HCT116 (cell line): ENCODE measurements at regions not wholly inside any gene's neighbourhood (a gene's known extent, or its start where the extent isn't known, plus 50 kb on each side); places are given as distances from the start of the nearest gene placed in this dataset.

Experiments
- ATAC-seq: fragments of 200-7000 bp; cut with Tn5 transposase; 2 replicates; pipeline ENCODE4 v1.9.1; 2020; ENCODE audit warnings: mild to moderate bottlenecking, moderate library complexity
- BruUV-seq: library from RNA; stranded (reverse); fragments of 400-500 nt; replicated peaks from 2 replicates; lab custom pipeline; 2021; lab: Mats Ljungman, UMichigan
- CTCF ChIA-PET: fragments of 300-600 bp; sonication (Branson Sonifier 250); formaldehyde crosslinking; loops from one replicate; lab custom pipeline; 2021; ENCODE audit warnings: antibody characterized with exemption; lab: Charles Lee
- POLR2A ChIA-PET: fragments of 300-600, 350-600 bp; sonication (Branson Sonifier 250); formaldehyde crosslinking; loops from one replicate; lab custom pipeline; 2021; ENCODE audit warnings: antibody characterized with exemption; lab: Charles Lee
- RAD21 ChIA-PET, 2 experiments: fragments of 300-600 bp; sonication (Branson Sonifier 250); formaldehyde crosslinking; loops; one replicate each; lab custom pipeline; 2023; ENCODE audit warnings: low total read pairs in 2 of 2; ENCODE audit not compliant: uncharacterized antibody in 2 of 2, unreplicated experiment in 2 of 2, low non-redundant PET in 1 of 2; lab: Charles Lee
- DNase-seq: peaks from one replicate; pipeline ENCODE4 v3.0.0-alpha.2; 2010; ENCODE audit warnings: low read depth, low spot score
- H2AFZ ChIP-seq: fragments of 200-600 bp; shearing (Covaris generic), sonication (generic); 2 replicates; pipeline ENCODE4 v1.6.1; 2017; ENCODE audit warnings: low read depth, mixed run types, mixed read lengths, antibody characterized with exemption, low read length; ENCODE audit not compliant: poor library complexity, severe bottlenecking
- H3K27ac ChIP-seq: 2 replicates; pipeline ENCODE4 v1.5.1; 2012; ENCODE audit warnings: low read depth, low read length
- H3K27me3 ChIP-seq: fragments of 200-600 bp; sonication (generic); 2 replicates; pipeline ENCODE4 v1.6.1; 2016; ENCODE audit warnings: mixed run types, low read length, mixed read lengths; ENCODE audit not compliant: insufficient read depth
- H3K36me3 ChIP-seq, 2 experiments: fragments of 200-500 bp in 1 of 2; fragments of 200-600 bp in 1 of 2; sonication (Bioruptor generic) in 1 of 2; sonication (generic) in 1 of 2; 2 replicates each; pipeline versions ENCODE4 v1.5.1 to v1.6.1; 2014 to 2016; ENCODE audit warnings: low read length in 2 of 2, inconsistent platforms in 1 of 2, mixed read lengths in 1 of 2, mixed run types in 1 of 2; ENCODE audit not compliant: insufficient read depth in 2 of 2, control insufficient read depth in 1 of 2
- H3K4me1 ChIP-seq, 2 experiments: fragments of 200-600 bp in 1 of 2; sonication (generic) in 1 of 2; 2 replicates each; pipeline versions ENCODE4 v1.5.1 to v1.6.1; 2012 to 2017; ENCODE audit warnings: low read length in 2 of 2, inconsistent platforms in 1 of 2, mild to moderate bottlenecking in 1 of 2, mixed read lengths in 1 of 2, mixed run types in 1 of 2, moderate library complexity in 1 of 2; ENCODE audit not compliant: insufficient read depth in 2 of 2, control insufficient read depth in 1 of 2
- H3K4me2 ChIP-seq: fragments of 200-600 bp; sonication (generic); 2 replicates; pipeline ENCODE4 v1.6.1; 2017; ENCODE audit warnings: mixed run types, low read length, mixed read lengths
- H3K4me3 ChIP-seq, 2 experiments: fragments of 200-600 bp in 1 of 2; sonication (generic) in 1 of 2; replicated peaks in 1 of 2; 2 replicates each; pipeline ENCODE4 v1.5.1; 2011 to 2016; ENCODE audit warnings: low read length in 2 of 2, control low read depth in 1 of 2, low read depth in 1 of 2, mild to moderate bottlenecking in 1 of 2, mixed read lengths in 1 of 2, mixed run types in 1 of 2
- H3K79me2 ChIP-seq: fragments of 200-600 bp; sonication (generic); 2 replicates; pipeline ENCODE4 v1.6.1; 2017; ENCODE audit warnings: mild to moderate bottlenecking, mixed run types, low read length, moderate library complexity, mixed read lengths; ENCODE audit not compliant: insufficient read depth
- H3K9ac ChIP-seq: fragments of 200-600 bp; sonication (generic); 2 replicates; pipeline ENCODE4 v1.6.1; 2016; ENCODE audit warnings: low read length, mixed read lengths
- H3K9me2 ChIP-seq: fragments of 200-600 bp; sonication (generic), shearing (Covaris generic); 2 replicates; pipeline ENCODE4 v1.6.1; 2017; ENCODE audit warnings: mixed run types, mild to moderate bottlenecking, moderate library complexity; ENCODE audit not compliant: insufficient read depth
- H3K9me3 ChIP-seq, 2 experiments: fragments of 200-500 bp in 1 of 2; fragments of 200-600 bp in 1 of 2; sonication (Bioruptor generic) in 1 of 2; sonication (generic) in 1 of 2; 2 replicates each; pipeline ENCODE4 v1.6.1; 2014 to 2017; ENCODE audit warnings: low read length in 2 of 2, mixed read lengths in 2 of 2, inconsistent platforms in 1 of 2, low read depth in 1 of 2, mild to moderate bottlenecking in 1 of 2, mixed run types in 1 of 2, moderate library complexity in 1 of 2; ENCODE audit not compliant: control insufficient read depth in 1 of 2, insufficient read depth in 1 of 2
- H4K20me1 ChIP-seq: fragments of 200-600 bp; sonication (generic), shearing (Covaris generic); 2 replicates; pipeline ENCODE4 v1.6.1; 2017; ENCODE audit warnings: mixed run types, mild to moderate bottlenecking, moderate library complexity; ENCODE audit not compliant: insufficient read depth
- ATF3 ChIP-seq: IDR thresholded peaks from 2 replicates; pipeline ENCODE4 v1.6.1; 2012
- CBX3 ChIP-seq: IDR thresholded peaks from 2 replicates; pipeline ENCODE4 v1.6.1; 2012; ENCODE audit warnings: low read depth
- CEBPB ChIP-seq: IDR thresholded peaks from 2 replicates; pipeline ENCODE4 v1.6.1; 2012; ENCODE audit warnings: low read depth
- ZBTB33 ChIP-seq: IDR thresholded peaks from 2 replicates; pipeline ENCODE4 v1.6.1; 2011; ENCODE audit warnings: mild to moderate bottlenecking, low read length, moderate library complexity; ENCODE audit not compliant: insufficient replicate concordance; ENCODE audit errors: extremely low read depth
- ZFX ChIP-seq: fragments of 450-650 bp; IDR thresholded peaks from 2 replicates; pipeline ENCODE4 v1.6.1; 2017
- intact Hi-C: fragments of 100-400 bp; cut with micrococcal nuclease; formaldehyde crosslinking; loops from 2 replicates; pipeline ENCODE4 v1.10.0; 2022

- ChIA-PET RAD21 (no interaction called here), CTCF (interaction anchor here (0.5 kb wide), 1 partner anchor 1205 kb away, joined by 3 read pairs; no protein-coding TSS in a partner anchor)
Observed at GRCh38 chr11:104645261-104646222, 252.7 kb downstream of the CASP12 start.

More at GRCh38 chr11:104645261-104646222, 252.7 kb downstream of the CASP12 start:
- DNase-seq (no peak), ATAC-seq (no peak)
- Histone ChIP-seq H3K4me3 (no peak overlapping the region), H2AFZ (no peak overlapping the region), H3K9me2 (no peaks in the 10 kb centered on the region), H3K27me3 (no peaks in the 10 kb centered on the region), H3K9ac (no peak overlapping the region), H3K27ac (no peak overlapping the region), H4K20me1 (no peaks in the 10 kb centered on the region), H3K9me3 (no peaks in the 10 kb centered on the region), H3K4me1 (no peaks in the 10 kb centered on the region), H3K4me2 (no peak overlapping the region), H3K36me3 (no peaks in the 10 kb centered on the region), H3K79me2 (no peaks in the 10 kb centered on the region)
- TF ChIP-seq CBX3 (no peak), ZFX (no peak), CEBPB (no peak), ATF3 (no peak), ZBTB33 (no peak)
- intact Hi-C loops: no loop called here
- POLR2A ChIA-PET: no interaction called here
- BruUV-seq: no TSS peak
